Activated CD4-positive, alpha-beta T cell treated with anti-CD3 and anti-CD28 coated beads for 4 hours (primary cell): ENCODE measurements at regions not wholly inside any gene's neighbourhood (a gene's known extent, or its start where the extent isn't known, plus 50 kb on each side); places are given as distances from the start of the nearest gene placed in this dataset.
A peak's percentile ranks its signal among the peaks of the same experiment; 100 is the strongest.

Experiments
- DNase-seq, 2 donors: peaks; one replicate each; pipeline ENCODE4 v3.0.0-alpha.2; 2020

DNA sequence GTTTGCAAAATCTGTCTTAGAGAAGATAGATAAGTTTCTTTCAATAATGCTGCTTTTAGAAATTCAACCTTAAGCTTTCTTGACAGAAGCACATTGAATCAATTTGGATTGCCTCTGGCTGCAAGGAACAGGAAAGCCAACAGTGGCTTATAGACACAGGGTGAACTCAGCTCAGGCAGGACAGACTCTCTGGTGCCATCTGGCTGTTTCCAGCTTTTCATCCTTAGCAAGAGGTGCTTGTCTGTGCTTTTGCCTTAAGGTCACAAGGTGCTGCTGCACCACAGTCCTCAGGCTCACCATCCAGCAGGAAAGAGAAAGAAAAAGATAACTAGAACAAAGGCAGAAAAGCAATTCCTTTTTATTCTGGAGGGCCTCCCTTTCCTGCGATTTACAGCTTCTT is 93.7 kb upstream of the ETS2 start:
- no peak for DNase-seq

DNA sequence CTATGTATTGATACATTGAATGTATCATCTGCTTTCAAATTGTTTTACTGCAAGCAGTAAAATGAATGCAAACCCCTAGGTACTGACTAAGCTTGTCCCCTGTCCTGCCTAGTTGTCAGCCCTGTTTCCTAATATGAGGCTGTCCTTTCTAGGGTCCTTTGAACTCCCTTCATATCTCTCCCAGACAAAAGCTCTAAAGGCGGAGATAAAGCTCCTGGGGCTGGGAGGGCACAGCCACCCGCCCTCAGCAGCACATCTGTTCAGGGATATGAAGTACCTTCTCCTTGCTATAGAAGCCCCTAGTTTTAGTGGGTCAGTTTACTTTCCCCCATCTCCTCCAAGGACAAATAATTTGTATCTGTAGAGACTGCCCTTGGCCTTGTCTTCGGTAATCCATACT is 93.1 kb upstream of the ETS2 start:
- no peak for DNase-seq

DNA sequence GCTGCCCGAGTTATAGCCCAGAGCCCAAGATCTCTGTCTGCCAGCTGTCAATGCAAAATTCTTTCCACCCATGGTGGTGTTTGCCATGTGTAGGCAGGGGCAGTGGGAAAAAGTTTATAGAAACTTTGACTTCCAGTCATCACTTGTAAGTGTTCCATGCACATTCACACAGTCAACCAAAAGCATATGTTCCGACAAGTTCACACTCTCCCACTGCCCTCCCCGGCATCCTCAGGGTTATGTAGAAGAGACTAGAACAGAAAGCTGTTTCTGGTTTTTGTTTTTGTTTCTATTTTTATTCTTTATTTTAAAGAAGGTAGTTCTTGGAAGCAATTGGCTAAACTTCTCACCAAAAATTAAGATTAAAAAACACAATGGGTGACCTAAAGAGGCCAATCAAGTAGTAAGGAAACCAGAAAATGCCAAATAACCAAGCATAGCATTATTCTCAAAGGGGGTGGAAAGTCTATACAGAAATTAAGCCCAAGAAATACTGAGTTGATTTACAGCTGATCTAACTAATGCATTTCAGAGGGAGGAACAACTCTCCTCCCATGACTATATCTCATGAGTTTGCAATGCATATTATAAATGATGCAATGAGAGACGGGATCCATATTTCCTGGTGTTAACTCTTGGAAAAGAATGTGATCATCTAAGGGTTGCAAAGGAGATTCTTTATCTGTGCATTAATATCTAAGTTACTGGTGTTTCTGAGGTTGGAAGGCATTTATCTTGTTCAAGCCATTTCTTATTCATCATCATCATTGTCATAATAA is 91.5 kb upstream of the ETS2 start:
- no peak for DNase-seq

DNA sequence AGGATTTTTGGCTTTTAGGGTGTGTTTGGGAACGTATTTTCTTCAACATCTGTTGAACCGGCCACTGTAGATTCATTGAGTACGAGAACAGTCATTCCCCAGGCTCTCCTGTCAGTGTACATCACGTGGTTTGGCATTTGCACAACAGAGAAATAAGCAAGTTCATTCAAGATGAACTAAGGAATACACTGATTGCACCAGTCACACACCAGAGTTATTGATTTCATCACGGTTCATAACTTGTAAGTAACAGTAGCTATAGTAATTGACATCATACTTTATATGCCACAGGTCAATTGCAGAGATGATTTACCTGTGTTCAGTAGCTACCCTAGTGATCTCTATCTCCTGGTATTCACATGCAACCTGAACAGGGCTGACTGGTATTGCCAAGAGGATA is 90.7 kb upstream of the ETS2 start:
- no peak for DNase-seq

GRCh38 chr21:38716088-38716487 is 89.6 kb upstream of the ETS2 start:
- DNase-seq = no peak

GRCh38 chr21:38716942-38717341 is 88.8 kb upstream of the ETS2 start:
- DNase-seq = no peak

GRCh38 chr21:38718481-38718880 is 87.2 kb upstream of the ETS2 start:
- DNase-seq = no peak

GRCh38 chr21:38720074-38720473 is 85.7 kb upstream of the ETS2 start:
- no peak for DNase-seq

- DNase-seq = no peak
These were observed 84.7 kb upstream of the ETS2 start for GRCh38 chr21:38721055-38721454.

DNA sequence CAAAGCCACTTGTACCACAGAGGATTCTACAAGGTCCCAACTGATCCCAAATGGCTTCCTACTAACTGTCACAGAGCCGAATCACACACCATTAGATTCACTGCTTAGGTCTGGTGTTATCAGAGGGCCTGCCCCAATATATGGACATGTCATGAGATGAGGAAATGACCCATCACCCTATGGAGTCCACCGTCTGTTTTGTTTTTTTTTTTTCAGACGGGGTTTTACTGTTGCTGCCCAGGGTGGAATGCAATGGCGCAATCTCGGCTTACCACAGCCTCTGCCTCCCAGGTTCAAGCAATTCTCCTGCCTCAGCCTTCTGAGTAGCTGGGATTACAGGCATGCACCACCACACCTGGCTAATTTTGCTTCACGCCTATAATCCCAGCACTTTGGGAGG is 83.8 kb upstream of the ETS2 start:
- DNase-seq = no peak

DNA sequence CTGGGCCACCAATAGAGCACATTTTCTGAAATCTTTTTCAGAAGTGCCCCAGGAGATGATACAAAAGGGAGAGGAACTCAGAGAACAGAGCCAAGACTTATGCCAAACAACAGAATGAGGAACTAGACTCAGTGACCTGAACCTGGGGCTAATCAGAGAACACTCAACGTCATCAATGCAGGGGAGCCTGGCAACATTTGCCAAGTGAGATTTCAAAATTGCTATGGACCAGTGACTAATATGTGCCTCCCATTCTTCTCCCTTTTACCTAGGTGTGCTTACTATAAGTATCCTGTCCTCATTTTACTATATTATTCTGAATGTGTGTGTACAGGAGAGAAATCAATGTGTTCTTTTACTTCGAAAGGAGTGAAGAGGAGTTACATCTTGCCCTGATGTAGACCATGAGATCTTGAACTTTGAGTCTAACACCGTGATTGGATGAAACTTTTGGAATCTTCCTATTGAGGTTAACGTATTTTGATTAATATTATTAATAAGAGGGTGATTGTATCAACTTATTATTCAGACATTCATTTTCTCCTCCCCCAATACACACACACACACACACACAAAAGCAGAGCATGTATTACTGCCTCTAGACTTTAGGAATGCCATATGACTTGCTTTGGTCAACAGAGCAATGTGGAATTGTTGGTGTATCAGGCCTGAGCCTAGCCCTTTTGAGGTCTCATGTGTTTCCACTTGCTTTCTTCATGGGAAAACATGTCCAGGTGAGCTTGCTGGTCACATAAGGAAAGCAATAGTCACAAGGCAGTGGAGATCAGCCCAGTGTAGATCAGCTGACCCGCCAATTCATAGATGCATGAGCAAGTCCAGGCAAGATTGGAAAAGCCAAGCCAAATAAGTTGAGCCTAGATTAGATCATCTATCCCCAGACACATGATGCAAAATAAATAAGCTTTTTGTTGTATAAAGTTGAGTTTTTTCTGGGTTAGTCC is 80.3 kb upstream of the ETS2 start:
- no peak for DNase-seq

- no peak for DNase-seq
These were observed 79.2 kb upstream of the ETS2 start for GRCh38 chr21:38726482-38726881.

- no peak for DNase-seq
These were observed 76.4 kb upstream of the ETS2 start for GRCh38 chr21:38729291-38729690.

DNA sequence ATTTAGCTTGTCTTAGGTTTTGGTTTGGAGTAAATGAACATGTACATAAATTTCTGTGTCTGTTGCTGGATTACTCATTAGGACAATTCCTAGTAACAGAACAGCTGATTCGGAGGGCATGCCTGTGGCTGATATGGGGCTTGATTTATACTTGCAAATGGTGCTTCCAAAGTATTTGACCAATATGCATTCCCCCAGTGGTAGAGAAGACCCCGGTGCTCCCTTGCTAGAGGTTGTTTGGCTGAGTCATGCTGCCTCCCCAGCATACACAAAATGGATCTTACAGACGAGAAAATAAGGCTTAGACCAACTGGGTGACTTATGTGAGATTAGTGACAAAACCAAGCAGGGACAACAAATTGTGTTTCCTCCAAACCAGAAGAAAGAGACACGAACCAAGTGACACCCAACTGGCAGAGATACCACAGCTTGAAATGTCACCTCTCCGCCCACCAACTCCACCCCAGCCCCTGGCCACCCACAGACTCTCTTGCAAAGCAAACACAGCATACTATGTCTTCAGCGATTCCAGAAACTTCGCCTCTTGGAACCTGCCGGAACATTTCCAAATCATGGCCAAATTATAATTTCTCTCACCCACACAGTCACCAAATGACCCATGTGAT is 75.9 kb upstream of the ETS2 start:
- DNase-seq = no peak

DNA sequence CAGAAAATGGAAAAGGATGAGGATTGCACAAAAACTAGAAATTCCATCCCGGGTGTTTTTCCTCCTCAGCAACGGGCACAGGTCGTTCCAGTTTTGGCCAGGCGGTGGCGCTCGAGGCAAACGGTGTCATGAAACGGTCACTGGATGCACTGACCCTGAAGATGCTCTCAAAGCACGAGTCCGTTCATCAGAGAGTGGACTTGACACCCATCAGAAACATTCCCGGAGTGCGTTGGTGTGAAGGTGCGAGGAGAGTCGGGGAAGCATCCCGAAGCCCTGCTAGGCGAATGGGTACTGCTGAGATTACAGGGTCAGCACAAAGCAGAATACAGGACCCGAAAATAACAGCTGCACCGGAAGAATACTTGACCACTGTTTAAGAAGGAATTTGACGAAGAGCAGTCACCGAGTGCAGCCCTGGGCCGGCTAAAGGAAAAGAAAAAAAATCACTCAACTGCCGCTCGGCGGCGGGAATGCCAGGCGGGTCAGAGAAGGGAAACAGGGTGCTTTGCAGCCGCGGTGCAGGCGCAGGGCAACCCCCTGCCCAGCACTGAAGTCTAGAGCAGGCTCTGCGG is 71.7 kb upstream of the ETS2 start:
- peak; percentile 55 to 76 for DNase-seq

DNA sequence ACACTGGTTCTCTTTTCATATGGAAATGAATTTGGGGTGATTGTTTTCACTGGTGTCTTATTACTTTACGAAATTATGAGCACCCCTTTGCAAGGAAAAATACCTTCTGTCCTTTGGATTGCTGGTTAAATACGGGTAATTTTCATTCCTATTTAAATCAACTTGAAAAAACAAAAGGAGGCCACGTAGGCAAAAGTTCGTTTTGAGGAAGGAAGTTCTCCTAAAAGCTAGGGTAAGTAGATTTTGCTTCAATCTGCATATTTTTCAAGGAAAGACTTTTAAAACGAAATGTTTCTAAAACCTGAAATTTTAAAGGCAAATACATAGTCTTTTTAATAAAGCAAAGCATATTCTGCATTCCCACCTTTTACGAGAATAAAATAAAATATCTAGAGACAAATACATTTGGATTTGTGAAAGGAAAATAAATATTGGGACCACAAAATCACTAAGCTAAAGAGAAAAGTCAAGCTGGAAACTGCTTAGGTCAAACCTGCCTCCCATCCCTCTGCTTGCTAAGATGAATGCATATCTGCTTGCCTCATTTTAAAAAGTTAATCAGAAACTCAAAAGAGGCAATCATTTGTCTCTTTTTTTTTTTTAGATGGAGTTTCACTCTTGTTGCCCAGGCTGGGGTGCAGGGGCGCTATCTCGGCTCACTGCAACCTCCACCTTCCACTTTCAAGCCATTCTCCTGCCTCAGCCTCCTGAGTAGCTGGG is 70.9 kb upstream of the ETS2 start:
- no peak for DNase-seq

DNA sequence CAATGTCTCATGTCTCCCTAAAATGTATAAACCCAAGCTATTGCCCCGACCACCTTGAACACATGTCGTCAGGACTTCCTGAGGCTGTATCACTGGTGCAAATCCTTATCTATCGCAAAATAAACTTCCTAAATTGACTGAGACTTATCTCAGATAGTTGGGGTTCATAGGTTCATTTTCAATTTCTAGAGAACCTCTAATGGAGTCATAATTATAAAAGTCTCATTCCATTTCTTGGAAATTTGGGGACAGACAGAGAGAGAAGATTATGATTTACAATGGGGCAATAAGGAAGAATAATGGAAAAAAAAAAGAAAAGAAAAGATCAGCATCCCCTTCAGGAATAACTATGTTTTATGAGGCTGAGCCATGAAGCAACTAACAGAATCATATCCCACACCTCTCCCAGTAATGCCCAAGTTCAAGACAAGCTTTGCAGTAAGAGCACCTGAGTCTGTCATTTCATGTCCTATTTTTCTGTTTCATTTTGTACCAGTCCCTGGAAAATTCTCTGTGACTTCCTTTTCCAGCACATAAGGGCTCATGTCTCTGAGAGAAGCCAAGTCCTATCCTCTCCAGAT is 70.0 kb upstream of the ETS2 start:
- no peak for DNase-seq

DNA sequence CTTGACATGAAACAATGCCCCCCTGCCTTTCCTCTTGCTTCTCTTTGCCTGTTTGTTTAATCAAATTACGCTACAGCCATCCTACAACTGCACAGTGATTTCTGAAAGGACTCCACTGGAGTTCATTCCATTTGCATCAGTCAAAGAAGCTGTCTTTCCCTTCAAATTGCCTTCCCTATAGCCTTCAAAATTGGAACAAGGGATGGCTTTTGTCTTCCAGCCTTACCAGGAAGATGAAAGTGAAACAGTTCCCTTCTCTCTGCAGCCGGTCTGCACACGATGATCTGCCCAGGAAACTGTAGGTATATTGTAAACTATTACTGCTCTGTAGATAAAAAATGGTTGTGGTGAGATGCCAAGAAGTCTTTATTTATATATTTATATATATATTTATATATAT is 65.6 kb upstream of the ETS2 start:
- DNase-seq = no peak

DNA sequence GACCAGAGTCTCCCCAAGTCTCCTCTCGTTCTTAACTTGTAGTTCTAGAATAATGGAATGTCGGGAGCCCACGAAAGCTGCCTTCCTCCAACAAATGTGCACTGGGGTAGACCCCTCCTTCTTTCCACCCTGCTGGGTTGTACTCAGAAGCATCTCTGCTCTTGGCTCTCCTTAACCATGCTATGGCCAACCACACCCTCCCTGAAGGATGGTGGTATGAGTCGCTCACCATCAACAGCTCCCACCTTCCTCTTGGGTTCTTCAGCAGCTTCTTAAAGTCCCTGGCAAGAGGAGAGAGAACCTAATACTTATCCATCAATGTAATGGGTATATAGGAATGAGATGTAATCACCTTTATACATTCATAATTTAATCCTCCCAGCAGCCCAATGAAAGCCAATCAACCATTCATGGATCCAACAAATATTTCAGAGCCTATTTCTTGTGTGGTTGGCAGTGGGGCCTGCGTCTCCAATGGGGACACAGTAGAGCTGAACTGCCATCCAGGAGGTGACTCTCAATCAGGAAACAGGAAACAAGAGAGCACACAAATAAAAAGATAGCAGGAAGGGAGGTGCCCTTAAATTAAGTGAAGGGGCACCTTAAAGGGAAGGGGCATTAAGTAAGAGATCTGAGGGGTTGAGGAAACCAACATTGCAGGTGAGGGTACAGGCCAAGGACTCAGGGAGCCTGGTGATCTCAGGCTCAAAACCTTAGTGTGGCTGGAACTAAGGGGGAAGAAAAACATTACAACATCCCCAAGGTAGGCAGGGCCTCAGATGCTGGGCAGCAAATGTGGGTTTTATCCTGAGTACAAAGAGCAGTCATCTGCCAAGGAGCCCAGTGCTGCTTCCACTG is 64.4 kb upstream of the ETS2 start:
- DNase-seq = no peak

GRCh38 chr21:38741950-38742256 is 63.8 kb upstream of the ETS2 start:
- no peak for DNase-seq

DNA sequence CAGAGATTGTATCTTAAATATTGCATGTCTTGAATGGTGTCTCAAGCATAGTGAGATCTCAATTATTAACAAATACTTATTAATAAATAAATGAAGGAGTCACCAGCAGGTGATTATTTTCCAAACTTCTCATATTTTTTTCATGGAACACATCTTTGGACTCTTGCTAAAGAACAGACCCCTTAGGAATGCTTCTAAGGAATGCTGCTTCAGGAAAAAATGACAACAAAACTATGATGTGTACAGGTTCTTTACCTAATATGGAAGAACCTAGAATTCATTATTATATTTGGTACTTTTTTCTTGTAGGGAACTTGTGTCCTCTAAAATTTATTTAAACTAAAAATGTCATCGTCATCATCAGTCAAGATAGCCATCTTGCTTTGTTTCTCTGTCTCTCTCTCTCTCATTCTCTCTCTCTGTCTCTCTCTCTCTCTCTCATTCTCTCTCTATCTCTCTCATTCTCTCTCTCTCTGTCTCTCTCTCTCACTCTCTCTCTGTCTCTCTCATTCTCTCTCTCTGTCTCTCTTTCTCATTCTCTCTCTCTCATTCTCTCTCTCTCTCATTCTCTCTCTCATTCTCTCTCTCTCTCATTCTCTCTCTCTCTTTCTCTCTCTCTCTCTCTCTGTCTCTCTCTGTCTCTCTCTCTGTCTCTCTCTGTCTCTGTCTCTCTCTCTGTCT is 63.0 kb upstream of the ETS2 start:
- no peak for DNase-seq
